GM18520 (cell line): ENCODE measurements at regions not wholly inside any gene's neighbourhood (a gene's known extent, or its start where the extent isn't known, plus 50 kb on each side); places are given as distances from the start of the nearest gene placed in this dataset.
"Not testable (repeated sequence)": the region's sequence is repeated elsewhere in the genome, so short reads cannot be mapped to it uniquely, and the experiment has no call there.

Experiments used
- ATAC-seq: cut with Tn5 transposase; IDR thresholded peaks from one replicate; pipeline ENCODE4 v1.9.1; 2021; ENCODE audit not compliant: unreplicated experiment

GRCh38 chr1:105470541-105470940 is 1585.9 kb upstream of the PRMT6 start:
- not testable (repeated sequence) for ATAC-seq

GRCh38 chr1:105483436-105483835 is 1573.0 kb upstream of the PRMT6 start:
- ATAC-seq: no peak

- ATAC-seq: no peak
Measured at GRCh38 chr1:105485207-105485606, 1571.3 kb upstream of the PRMT6 start.

- ATAC-seq: no peak
Measured at GRCh38 chr1:105492921-105493320, 1563.6 kb upstream of the PRMT6 start.

- ATAC-seq: no peak
Measured at GRCh38 chr1:105516068-105516467, 1540.4 kb upstream of the PRMT6 start.

- ATAC-seq: no peak
Measured at GRCh38 chr1:105533996-105534395, 1522.5 kb upstream of the PRMT6 start.

- ATAC-seq: no peak
Measured at GRCh38 chr1:105544475-105544874, 1512.0 kb upstream of the PRMT6 start.

- no peak for ATAC-seq
Measured at GRCh38 chr1:105556266-105556665, 1500.2 kb upstream of the PRMT6 start.

GRCh38 chr1:105558023-105558422 is 1498.5 kb upstream of the PRMT6 start:
- no peak for ATAC-seq

GRCh38 chr1:105565006-105565405 is 1491.5 kb upstream of the PRMT6 start:
- ATAC-seq: no peak

- no peak for ATAC-seq
Measured at GRCh38 chr1:105585791-105586190, 1470.7 kb upstream of the PRMT6 start.

- no peak for ATAC-seq
Measured at GRCh38 chr1:105591681-105592080, 1464.8 kb upstream of the PRMT6 start.

- ATAC-seq: no peak
Measured at GRCh38 chr1:105608713-105609112, 1447.8 kb upstream of the PRMT6 start.

- ATAC-seq: no peak
Measured at GRCh38 chr1:105626276-105626987, 1430.0 kb upstream of the PRMT6 start.

GRCh38 chr1:105631153-105631744 is 1425.2 kb upstream of the PRMT6 start:
- ATAC-seq: not testable (repeated sequence)

- ATAC-seq: no peak
Measured at GRCh38 chr1:105632342-105633196, 1423.9 kb upstream of the PRMT6 start.

GRCh38 chr1:105636052-105636451 is 1420.4 kb upstream of the PRMT6 start:
- ATAC-seq: no peak

- ATAC-seq: no peak
Measured at GRCh38 chr1:105641407-105641806, 1415.1 kb upstream of the PRMT6 start.

- no peak for ATAC-seq
Measured at GRCh38 chr1:105652109-105652508, 1404.4 kb upstream of the PRMT6 start.

- ATAC-seq: no peak
Measured at GRCh38 chr1:105655032-105655431, 1401.4 kb upstream of the PRMT6 start.

- ATAC-seq: no peak
Measured at GRCh38 chr1:105664495-105664894, 1392.0 kb upstream of the PRMT6 start.

GRCh38 chr1:105678334-105678733 is 1378.1 kb upstream of the PRMT6 start:
- no peak for ATAC-seq
